ENCODE measurements at regions not wholly inside any gene's neighbourhood (a gene's known extent, or its start where the extent isn't known, plus 50 kb on each side); places are given as distances from the start of the nearest gene placed in this dataset.

- peaks cover 1% of the 10 kb centered on the region for H3K9me3 ChIP-seq (ENCODE audit: insufficient read depth, low read depth, low read length)
- DNase-seq (ENCODE audit: low read depth) (peak; percentile 34), FAIRE-seq (no peak)
- H3K4me3 Mint-ChIP-seq (ENCODE audit: unreplicated experiment) = no peak overlapping the region
- H3K4me2 ChIP-seq (ENCODE audit: low read length) = no peak overlapping the region
- peaks cover 3% of the 10 kb centered on the region for H3K27me3 Mint-ChIP-seq (ENCODE audit: low read depth, unreplicated experiment)
- no peak overlapping the region for H3K9ac ChIP-seq (ENCODE audit: low read length)
- H3K27ac Mint-ChIP-seq (ENCODE audit: unreplicated experiment) = no peak overlapping the region
- H3K27me3 ChIP-seq (ENCODE audit: insufficient read depth, low read length) = no peaks in the 10 kb centered on the region
- H3K27ac ChIP-seq (ENCODE audit: low read depth, low read length) = no peak overlapping the region
- H3K9me3 Mint-ChIP-seq (ENCODE audit: unreplicated experiment) = peaks cover 7% of the 10 kb centered on the region
- H4K20me1 ChIP-seq (ENCODE audit: insufficient read depth, low read length) = no peaks in the 10 kb centered on the region
- no peaks in the 10 kb centered on the region for H3K4me1 Mint-ChIP-seq (ENCODE audit: low read depth, unreplicated experiment)
- no peak overlapping the region for H2AFZ ChIP-seq (ENCODE audit: low read depth, low read length)
- TF ChIP-seq CTCF (IDR thresholded peaks at IDR 0.05; ENCODE audit: insufficient read depth, low read depth, low read length) = no peak
- TF ChIP-seq EZH2 (IDR thresholded peaks at IDR 0.05; ENCODE audit: insufficient read depth, low read length) = no peak
- no peaks in the 10 kb centered on the region for H3K36me3 ChIP-seq (ENCODE audit: insufficient read depth, low read length)
- peaks cover 3% of the 10 kb centered on the region for H3K36me3 Mint-ChIP-seq (ENCODE audit: low read depth, unreplicated experiment)
- H3K4me3 ChIP-seq (ENCODE audit: insufficient read depth, low read depth, low read length) = no peak overlapping the region
- no peaks in the 10 kb centered on the region for H3K79me2 ChIP-seq (ENCODE audit: insufficient read depth, low read length)
- no peaks in the 10 kb centered on the region for H3K4me1 ChIP-seq (ENCODE audit: insufficient read depth, low read length)
Observed at GRCh38 chr18:44474067-44474411, 206.6 kb upstream of the SETBP1 start.

- Mint-ChIP-seq H3K4me1 (ENCODE audit: low read depth, unreplicated experiment) (no peaks in the 10 kb centered on the region), H3K4me3 (ENCODE audit: unreplicated experiment) (no peak overlapping the region), H3K36me3 (ENCODE audit: low read depth, unreplicated experiment) (peaks cover 3% of the 10 kb centered on the region), H3K9me3 (ENCODE audit: unreplicated experiment) (peaks cover 7% of the 10 kb centered on the region), H3K27me3 (ENCODE audit: low read depth, unreplicated experiment) (peaks cover 3% of the 10 kb centered on the region), H3K27ac (ENCODE audit: unreplicated experiment) (no peak overlapping the region)
- H3K27ac ChIP-seq (ENCODE audit: low read depth, low read length) = no peak overlapping the region
- H3K4me1 ChIP-seq (ENCODE audit: insufficient read depth, low read length) = no peaks in the 10 kb centered on the region
- no peak overlapping the region for H3K9ac ChIP-seq (ENCODE audit: low read length)
- no peaks in the 10 kb centered on the region for H3K79me2 ChIP-seq (ENCODE audit: insufficient read depth, low read length)
- H4K20me1 ChIP-seq (ENCODE audit: insufficient read depth, low read length) = no peaks in the 10 kb centered on the region
- peak; percentile 31 for DNase-seq (ENCODE audit: low read depth)
- FAIRE-seq = no peak
- TF ChIP-seq EZH2 (IDR thresholded peaks at IDR 0.05; ENCODE audit: insufficient read depth, low read length) (no peak), CTCF (IDR thresholded peaks at IDR 0.05; ENCODE audit: insufficient read depth, low read depth, low read length) (no peak)
- H3K36me3 ChIP-seq (ENCODE audit: insufficient read depth, low read length) = no peaks in the 10 kb centered on the region
- peaks cover 7% of the 10 kb centered on the region for H3K9me3 ChIP-seq (ENCODE audit: insufficient read depth, low read depth, low read length)
- H3K4me2 ChIP-seq (ENCODE audit: low read length) = no peak overlapping the region
- no peaks in the 10 kb centered on the region for H3K27me3 ChIP-seq (ENCODE audit: insufficient read depth, low read length)
- no peak overlapping the region for H3K4me3 ChIP-seq (ENCODE audit: insufficient read depth, low read depth, low read length)
- H2AFZ ChIP-seq (ENCODE audit: low read depth, low read length) = no peak overlapping the region
Observed at GRCh38 chr18:44474591-44474990, 206.1 kb upstream of the SETBP1 start.

GRCh38 chr18:44482761-44483160, 197.9 kb upstream of the SETBP1 start:
- Histone ChIP-seq H2AFZ (ENCODE audit: low read depth, low read length) (no peak overlapping the region), H3K36me3 (ENCODE audit: insufficient read depth, low read length) (no peaks in the 10 kb centered on the region), H3K4me2 (ENCODE audit: low read length) (no peak overlapping the region), H3K4me3 (ENCODE audit: insufficient read depth, low read depth, low read length) (no peak overlapping the region), H3K79me2 (ENCODE audit: insufficient read depth, low read length) (no peaks in the 10 kb centered on the region), H3K27me3 (ENCODE audit: insufficient read depth, low read length) (no peaks in the 10 kb centered on the region), H3K4me1 (ENCODE audit: insufficient read depth, low read length) (no peaks in the 10 kb centered on the region), H3K9ac (ENCODE audit: low read length) (no peak overlapping the region), H4K20me1 (ENCODE audit: insufficient read depth, low read length) (no peaks in the 10 kb centered on the region), H3K27ac (ENCODE audit: low read depth, low read length) (no peak overlapping the region), H3K9me3 (ENCODE audit: insufficient read depth, low read depth, low read length) (peaks cover 10% of the 10 kb centered on the region)
- DNase-seq (ENCODE audit: low read depth) (no peak), FAIRE-seq (no peak)
- Mint-ChIP-seq H3K4me1 (ENCODE audit: low read depth, unreplicated experiment) (no peaks in the 10 kb centered on the region), H3K27me3 (ENCODE audit: low read depth, unreplicated experiment) (no peaks in the 10 kb centered on the region), H3K36me3 (ENCODE audit: low read depth, unreplicated experiment) (peaks cover 4% of the 10 kb centered on the region), H3K4me3 (ENCODE audit: unreplicated experiment) (no peak overlapping the region), H3K27ac (ENCODE audit: unreplicated experiment) (no peak overlapping the region), H3K9me3 (ENCODE audit: unreplicated experiment) (peaks cover 7% of the 10 kb centered on the region)
- TF ChIP-seq EZH2 (IDR thresholded peaks at IDR 0.05; ENCODE audit: insufficient read depth, low read length) (no peak), CTCF (IDR thresholded peaks at IDR 0.05; ENCODE audit: insufficient read depth, low read depth, low read length) (no peak)
